ENCODE measurements at regions not wholly inside any gene's neighbourhood (a gene's known extent, or its start where the extent isn't known, plus 50 kb on each side); places are given as distances from the start of the nearest gene placed in this dataset.

DNA sequence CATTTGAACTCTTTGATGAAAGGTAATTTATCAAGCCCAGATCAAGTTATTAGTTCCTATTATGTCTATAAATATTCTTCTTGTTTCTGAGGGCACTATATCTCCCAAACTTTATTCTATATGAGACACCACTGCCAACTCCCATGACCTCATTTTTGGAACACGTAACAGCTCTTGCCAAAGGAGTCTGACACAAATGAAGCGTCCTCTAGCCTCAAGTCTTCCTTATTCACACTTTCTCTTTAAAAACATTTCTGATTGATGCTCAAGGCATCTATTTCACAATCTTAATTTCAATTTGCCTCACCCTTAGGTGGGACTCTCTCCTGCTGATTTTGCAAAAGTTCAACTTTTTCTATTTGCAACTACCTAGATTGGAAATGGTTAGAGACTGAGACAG is 848.4 kb downstream of the GATA3 start:
- H3K4me3 ChIP-seq, result no peak overlapping the region
- intact Hi-C loops (cut with DNase I), result no loop called here
- no peak overlapping the region for H3K27ac ChIP-seq
- FAIRE-seq, result no peak
- H3K9me3 ChIP-seq, result no peaks in the 10 kb centered on the region
- no peaks in the 10 kb centered on the region for H3K4me1 ChIP-seq
- H3K36me3 ChIP-seq, result no peaks in the 10 kb centered on the region
- H3K27me3 ChIP-seq, result no peaks in the 10 kb centered on the region
- no peak for TF ChIP-seq CTCF (IDR thresholded peaks at IDR 0.05)
- 48 to 62% methylated on average over 2 of the region's 2 CpGs for WGBS, 2 donors
- DNase-seq, result no peak
- ATAC-seq, result no peak

DNA sequence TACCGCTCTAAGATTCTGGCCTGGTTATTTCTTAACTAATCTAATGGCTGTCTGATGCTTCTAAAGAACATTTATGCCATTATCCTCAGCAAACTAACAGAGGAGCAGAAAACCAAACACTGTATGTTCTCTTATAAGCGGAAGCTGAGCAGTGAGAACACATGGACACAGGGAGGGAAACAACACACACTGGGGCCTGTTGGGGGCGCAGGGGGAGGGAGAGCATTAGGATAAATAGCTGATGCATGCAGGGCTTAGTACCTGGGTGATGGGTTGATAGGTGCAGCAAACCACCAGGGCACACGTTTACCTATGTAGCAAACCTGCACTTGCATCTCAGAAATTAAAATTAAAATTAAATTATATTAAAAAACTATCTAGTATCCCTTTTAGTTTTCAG is 853.5 kb downstream of the GATA3 start:
- Histone ChIP-seq H3K36me3 (no peaks in the 10 kb centered on the region), H3K4me1 (no peaks in the 10 kb centered on the region), H3K9me3 (no peaks in the 10 kb centered on the region), H3K27ac (no peak overlapping the region), H3K4me3 (no peak overlapping the region), H3K27me3 (peaks cover 0 to 4% (median 1%) of the 10 kb centered on the region in 4 donors)
- 53 to 58% methylated on average over 4 of the region's 4 CpGs for WGBS, 2 donors
- DNase-seq (no peak), FAIRE-seq (no peak), ATAC-seq (no peak)
- TF ChIP-seq CTCF (IDR thresholded peaks at IDR 0.05), result no peak
- intact Hi-C loops (cut with DNase I), result no loop called here

DNA sequence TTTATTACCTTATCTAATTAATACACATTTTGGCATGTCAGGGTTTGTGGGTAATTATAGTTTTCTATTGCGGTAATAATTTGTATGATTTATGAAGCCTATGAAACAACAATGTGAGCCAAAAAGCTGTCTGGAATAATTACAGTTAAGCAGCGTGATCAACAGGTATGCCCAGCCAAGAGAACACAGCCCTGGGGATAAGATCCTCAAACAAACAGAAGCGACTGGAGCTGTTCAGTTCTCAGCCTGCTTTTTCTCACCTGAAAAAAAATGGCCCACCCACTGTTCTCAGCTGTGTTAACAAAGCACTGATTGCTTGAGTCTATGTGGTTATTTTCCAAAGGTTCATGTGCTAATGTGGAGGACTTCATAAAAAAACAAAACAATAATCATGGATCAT is 855.8 kb downstream of the GATA3 start:
- Histone ChIP-seq H3K4me3 (no peak overlapping the region), H3K9me3 (no peaks in the 10 kb centered on the region), H3K27me3 (peaks cover 0 to 4% (median 1%) of the 10 kb centered on the region in 4 donors), H3K36me3 (no peaks in the 10 kb centered on the region), H3K4me1 (no peaks in the 10 kb centered on the region), H3K27ac (no peak overlapping the region)
- DNase-seq (no peak), ATAC-seq (peak in 3 of 4 donors; percentile 40 to 72 (median 66)), FAIRE-seq (no peak)
- no peak for TF ChIP-seq CTCF (IDR thresholded peaks at IDR 0.05)
- WGBS, 2 donors, result 8 to 13% methylated on average over 3 of the region's 3 CpGs
- intact Hi-C loops (cut with DNase I), result no loop called here

- H3K9me3 ChIP-seq, result no peaks in the 10 kb centered on the region
- intact Hi-C loops (cut with DNase I), result no loop called here
- no peaks in the 10 kb centered on the region for H3K36me3 ChIP-seq
- WGBS, 2 donors, result 53 to 78% methylated on average over 1 of the region's 1 CpG
- H3K4me3 ChIP-seq, result no peak overlapping the region
- H3K27ac ChIP-seq, result no peak overlapping the region
- FAIRE-seq (no peak), ATAC-seq (no peak), DNase-seq (no peak)
- TF ChIP-seq CTCF (IDR thresholded peaks at IDR 0.05), result no peak
- peaks cover 0 to 4% (median 1%) of the 10 kb centered on the region in 4 donors for H3K27me3 ChIP-seq
- no peaks in the 10 kb centered on the region for H3K4me1 ChIP-seq
Measured at GRCh38 chr10:8911032-8911431, 856.5 kb downstream of the GATA3 start.

- ATAC-seq (no peak), FAIRE-seq (no peak), DNase-seq (no peak)
- Histone ChIP-seq H3K4me1 (no peaks in the 10 kb centered on the region), H3K4me3 (no peak overlapping the region), H3K27ac (no peak overlapping the region), H3K27me3 (peaks cover 0 to 4% (median 1%) of the 10 kb centered on the region in 4 donors), H3K9me3 (no peaks in the 10 kb centered on the region), H3K36me3 (no peaks in the 10 kb centered on the region)
- 65 to 66% methylated on average over 4 of the region's 4 CpGs for WGBS, 2 donors
- no peak for TF ChIP-seq CTCF (IDR thresholded peaks at IDR 0.05)
- intact Hi-C loops (cut with DNase I), result no loop called here
Measured at GRCh38 chr10:8912108-8912507, 857.6 kb downstream of the GATA3 start.
